Sigmoid colon (tissue), 6 donors: ENCODE measurements at regions not wholly inside any gene's neighbourhood (a gene's known extent, or its start where the extent isn't known, plus 50 kb on each side); places are given as distances from the start of the nearest gene placed in this dataset.

ENCODE experiments used
- DNase-seq: peaks from one replicate; pipeline ENCODE4 v3.0.0-alpha.2; 2019
- H3K27ac ChIP-seq, 4 donors: fragments of 200-600 bp; sonication (generic); one replicate each; pipeline ENCODE4 v1.5.1; 2016 to 2019; ENCODE audit warnings: mild to moderate bottlenecking in 1 of 4
- H3K27me3 ChIP-seq, 3 donors: fragments of 200-600 bp; sonication (generic); one replicate each; pipeline ENCODE4 v1.5.1; 2019; ENCODE audit warnings: mild to moderate bottlenecking in 1 of 3
- H3K36me3 ChIP-seq, 4 donors: fragments of 200-600 bp; sonication (generic); one replicate each; pipeline ENCODE4 v1.5.1; 2016 to 2019
- H3K4me1 ChIP-seq, 4 donors: fragments of 200-600 bp; sonication (generic); one replicate each; pipeline ENCODE4 v1.5.1; 2017 to 2019
- H3K4me3 ChIP-seq, 4 donors: fragments of 200-600 bp; sonication (generic); one replicate each; pipeline ENCODE4 v1.5.1; 2017 to 2019; ENCODE audit warnings: mild to moderate bottlenecking in 2 of 4, moderate library complexity in 1 of 4
- H3K9me3 ChIP-seq, 4 donors: fragments of 200-600 bp in 3 of 4; sonication (generic) in 3 of 4; one replicate each; pipeline versions ENCODE4 v1.5.1 to v1.6.1; 2013 to 2019
- EP300 ChIP-seq, 4 donors: sonication (generic); formaldehyde crosslinking; IDR thresholded peaks; one replicate each; pipeline ENCODE4 v1.6.1; 2017; ENCODE audit warnings: antibody characterized with exemption in 4 of 4
- POLR2A ChIP-seq, 2 donors: fragments of 450-650 bp; IDR thresholded peaks; one replicate each; pipeline ENCODE4 v1.6.1; 2016; ENCODE audit warnings: antibody characterized with exemption in 2 of 2, mild to moderate bottlenecking in 2 of 2, moderate library complexity in 2 of 2
- POLR2AphosphoS5 ChIP-seq, 4 donors: sonication (generic); formaldehyde crosslinking; IDR thresholded peaks; one replicate each; pipeline ENCODE4 v1.6.1; 2017; ENCODE audit warnings: antibody characterized with exemption in 4 of 4
- WGBS, 2 donors: extraction: QIAGEN DNeasy Blood & Tissue Kit; methylation state at CpG; one replicate each; pipeline ENCODE4 v1.1.7; 2013; 5-methylcytosine and 5-hydroxymethylcytosine counted together
- intact Hi-C: fragments of 100-400 bp; cut with DNase I; formaldehyde crosslinking; loops from one replicate; pipeline ENCODE4 v1.15.1; 2023
- TF ChIP-seq, protein P1 (sequence below), 4 experiments: fragments of 450-650 bp in 3 of 4; fragments of 200-600 bp in 1 of 4; IDR thresholded peaks; one replicate each; pipeline ENCODE4 v1.5.1; 2016 to 2019; ENCODE audit warnings: antibody characterized with exemption in 4 of 4, mild to moderate bottlenecking in 3 of 4, moderate library complexity in 2 of 4
- donor health status: healthy with polysubstance abuse.
- donor health status: healthy.

DNA sequence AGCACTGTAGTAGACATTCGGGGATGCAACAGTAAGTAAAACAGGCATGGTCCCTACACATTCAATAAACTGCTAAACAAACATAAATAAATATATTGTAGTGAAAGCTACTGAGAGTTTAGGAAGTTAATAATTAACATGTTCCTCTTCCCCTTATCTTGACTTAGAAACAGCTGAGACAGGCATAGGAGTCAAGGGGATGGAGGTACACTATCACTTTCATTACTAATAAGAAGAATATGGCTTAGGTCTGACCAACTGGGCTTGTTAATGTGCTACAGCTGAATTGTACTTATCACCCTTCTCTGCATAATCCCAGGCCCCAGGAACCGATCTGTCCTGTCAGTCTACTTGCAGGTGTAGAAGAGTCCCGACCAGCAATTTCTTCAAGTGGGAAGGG is 116.3 kb upstream of the DAZL start:
- H3K4me3 ChIP-seq: no peak overlapping the region
- whole genome bisulfite sequencing, 2 donors: 47 to 81% methylated on average over 3 of the region's 3 CpGs
- no peaks in the 10 kb centered on the region for H3K27me3 ChIP-seq
- H3K4me1 ChIP-seq: no peaks in the 10 kb centered on the region
- DNase-seq: no peak
- no peak for TF ChIP-seq POLR2AphosphoS5 (IDR thresholded peaks at IDR 0.05)
- TF ChIP-seq, protein P1, sequence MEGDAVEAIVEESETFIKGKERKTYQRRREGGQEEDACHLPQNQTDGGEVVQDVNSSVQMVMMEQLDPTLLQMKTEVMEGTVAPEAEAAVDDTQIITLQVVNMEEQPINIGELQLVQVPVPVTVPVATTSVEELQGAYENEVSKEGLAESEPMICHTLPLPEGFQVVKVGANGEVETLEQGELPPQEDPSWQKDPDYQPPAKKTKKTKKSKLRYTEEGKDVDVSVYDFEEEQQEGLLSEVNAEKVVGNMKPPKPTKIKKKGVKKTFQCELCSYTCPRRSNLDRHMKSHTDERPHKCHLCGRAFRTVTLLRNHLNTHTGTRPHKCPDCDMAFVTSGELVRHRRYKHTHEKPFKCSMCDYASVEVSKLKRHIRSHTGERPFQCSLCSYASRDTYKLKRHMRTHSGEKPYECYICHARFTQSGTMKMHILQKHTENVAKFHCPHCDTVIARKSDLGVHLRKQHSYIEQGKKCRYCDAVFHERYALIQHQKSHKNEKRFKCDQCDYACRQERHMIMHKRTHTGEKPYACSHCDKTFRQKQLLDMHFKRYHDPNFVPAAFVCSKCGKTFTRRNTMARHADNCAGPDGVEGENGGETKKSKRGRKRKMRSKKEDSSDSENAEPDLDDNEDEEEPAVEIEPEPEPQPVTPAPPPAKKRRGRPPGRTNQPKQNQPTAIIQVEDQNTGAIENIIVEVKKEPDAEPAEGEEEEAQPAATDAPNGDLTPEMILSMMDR (IDR thresholded peaks at IDR 0.05): no peak
- no peak for TF ChIP-seq POLR2A (IDR thresholded peaks at IDR 0.05)
- TF ChIP-seq EP300 (IDR thresholded peaks at IDR 0.05): no peak
- intact Hi-C loops: no loop called here
- no peaks in the 10 kb centered on the region for H3K36me3 ChIP-seq
- peaks cover 0 to 5% (median 0%) of the 10 kb centered on the region in 4 donors for H3K9me3 ChIP-seq
- H3K27ac ChIP-seq: no peak overlapping the region

DNA sequence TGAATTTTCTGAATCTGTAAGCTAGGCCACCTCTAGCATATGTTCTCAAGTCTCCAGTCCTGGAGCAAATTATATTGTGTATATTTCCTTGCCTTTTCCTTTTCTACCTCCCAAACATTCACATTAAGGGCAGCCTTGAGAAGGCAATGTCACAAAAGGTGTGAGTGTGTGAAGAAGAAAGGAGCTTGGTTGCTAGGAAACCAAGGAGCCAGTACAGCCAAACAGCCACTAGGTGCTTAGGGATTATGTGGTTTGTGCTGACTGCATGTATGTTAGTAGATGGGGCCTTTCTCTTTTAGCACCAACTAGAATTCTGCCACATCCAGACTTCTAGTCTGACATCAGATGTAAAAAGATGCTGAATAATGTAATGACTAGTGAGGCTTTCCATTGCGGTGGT is 118.8 kb upstream of the DAZL start:
- Histone ChIP-seq H3K4me1 (no peaks in the 10 kb centered on the region), H3K9me3 (peaks cover 0 to 5% (median 0%) of the 10 kb centered on the region in 4 donors), H3K36me3 (no peaks in the 10 kb centered on the region), H3K4me3 (no peak overlapping the region), H3K27ac (no peak overlapping the region), H3K27me3 (no peaks in the 10 kb centered on the region)
- 54 to 64% methylated on average over 1 of the region's 1 CpG for WGBS, 2 donors
- intact Hi-C loops: no loop called here
- TF ChIP-seq, protein P1 (IDR thresholded peaks at IDR 0.05): no peak
- no peak for TF ChIP-seq POLR2A (IDR thresholded peaks at IDR 0.05)
- no peak for TF ChIP-seq POLR2AphosphoS5 (IDR thresholded peaks at IDR 0.05)
- TF ChIP-seq EP300 (IDR thresholded peaks at IDR 0.05): no peak
- DNase-seq: no peak

DNA sequence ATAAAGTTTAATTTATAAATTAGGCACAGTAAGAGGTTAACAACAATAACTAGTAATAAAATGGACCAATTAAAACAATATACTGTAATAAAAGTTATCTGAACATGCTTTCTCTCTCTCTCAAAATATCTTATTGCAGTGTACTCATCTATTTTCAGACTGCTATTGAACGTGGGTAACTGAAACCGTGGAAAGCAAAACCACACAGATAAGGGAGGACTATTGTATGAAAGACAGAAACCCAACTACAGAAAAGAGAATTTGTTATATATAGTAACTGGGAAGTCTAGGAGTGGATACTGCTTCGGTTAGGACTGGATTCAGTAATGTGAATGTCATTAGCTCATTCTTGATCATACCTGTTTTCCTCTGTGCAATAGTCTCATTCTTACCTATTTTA is 119.3 kb upstream of the DAZL start:
- H3K27me3 ChIP-seq: no peaks in the 10 kb centered on the region
- WGBS, 2 donors: 31 to 51% methylated on average over 3 of the region's 3 CpGs
- H3K27ac ChIP-seq: no peak overlapping the region
- TF ChIP-seq, protein P1 (IDR thresholded peaks at IDR 0.05): no peak
- TF ChIP-seq POLR2A (IDR thresholded peaks at IDR 0.05): no peak
- no peak for TF ChIP-seq POLR2AphosphoS5 (IDR thresholded peaks at IDR 0.05)
- no peak for TF ChIP-seq EP300 (IDR thresholded peaks at IDR 0.05)
- no peak overlapping the region for H3K4me3 ChIP-seq
- intact Hi-C loops: no loop called here
- DNase-seq: no peak
- H3K4me1 ChIP-seq: no peaks in the 10 kb centered on the region
- no peaks in the 10 kb centered on the region for H3K36me3 ChIP-seq
- peaks cover 0 to 5% (median 0%) of the 10 kb centered on the region in 4 donors for H3K9me3 ChIP-seq

DNA sequence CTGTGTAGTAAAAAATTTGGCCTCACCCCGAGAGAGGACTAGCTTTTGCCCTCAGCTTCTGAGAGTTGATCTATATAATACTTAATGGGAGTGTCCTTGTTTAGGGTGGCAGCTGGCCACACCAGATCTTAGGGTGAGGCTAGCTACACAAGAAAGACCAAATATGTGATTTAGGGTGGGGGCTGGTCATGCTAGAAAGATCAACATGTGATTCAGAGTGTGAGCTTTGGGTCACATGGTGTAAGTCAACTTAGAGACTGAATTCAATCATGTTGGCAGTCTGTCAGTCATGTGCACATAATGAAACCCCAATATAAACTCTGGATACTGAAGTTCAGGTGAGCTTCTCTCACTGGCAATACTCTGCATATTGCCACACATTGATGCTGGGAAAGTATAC is 120.7 kb upstream of the DAZL start:
- no peak for DNase-seq
- H3K9me3 ChIP-seq: peaks cover 0 to 5% (median 0%) of the 10 kb centered on the region in 4 donors
- no peaks in the 10 kb centered on the region for H3K4me1 ChIP-seq
- no peak overlapping the region for H3K4me3 ChIP-seq
- H3K27me3 ChIP-seq: no peaks in the 10 kb centered on the region
- intact Hi-C loops: no loop called here
- H3K27ac ChIP-seq: no peak overlapping the region
- WGBS, 2 donors: 0 to 20% methylated on average over 1 of the region's 1 CpG
- TF ChIP-seq, protein P1 (IDR thresholded peaks at IDR 0.05): no peak
- TF ChIP-seq EP300 (IDR thresholded peaks at IDR 0.05): no peak
- TF ChIP-seq POLR2A (IDR thresholded peaks at IDR 0.05): no peak
- no peak for TF ChIP-seq POLR2AphosphoS5 (IDR thresholded peaks at IDR 0.05)
- H3K36me3 ChIP-seq: no peaks in the 10 kb centered on the region
